COR-L47 (cell line): ENCODE measurements at regions not wholly inside any gene's neighbourhood (a gene's known extent, or its start where the extent isn't known, plus 50 kb on each side); places are given as distances from the start of the nearest gene placed in this dataset.

ENCODE experiments used
- DNase-seq: peaks from one replicate; lab custom pipeline; 2025; lab: John Stamatoyannopoulos, UW

DNA sequence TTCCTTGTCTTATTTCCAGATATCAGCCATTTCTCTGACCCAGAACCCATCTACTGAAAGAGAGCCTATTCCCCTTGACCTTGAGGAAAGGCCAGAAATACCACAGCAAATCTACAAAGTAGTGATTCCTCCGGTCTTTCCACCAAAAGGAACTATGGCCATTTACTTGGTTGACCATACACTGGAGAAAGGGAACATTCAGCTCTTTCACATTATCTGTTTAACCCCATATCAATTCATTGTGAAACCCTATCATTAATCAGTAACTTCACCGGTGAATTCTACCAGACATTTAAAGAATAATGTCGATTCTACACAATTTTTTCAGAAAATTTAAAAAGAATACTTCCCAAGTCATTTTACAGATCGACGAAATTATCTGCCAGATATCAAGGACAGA lies 265.7 kb upstream of the CLEC14A start:
- no peak for DNase-seq

DNA sequence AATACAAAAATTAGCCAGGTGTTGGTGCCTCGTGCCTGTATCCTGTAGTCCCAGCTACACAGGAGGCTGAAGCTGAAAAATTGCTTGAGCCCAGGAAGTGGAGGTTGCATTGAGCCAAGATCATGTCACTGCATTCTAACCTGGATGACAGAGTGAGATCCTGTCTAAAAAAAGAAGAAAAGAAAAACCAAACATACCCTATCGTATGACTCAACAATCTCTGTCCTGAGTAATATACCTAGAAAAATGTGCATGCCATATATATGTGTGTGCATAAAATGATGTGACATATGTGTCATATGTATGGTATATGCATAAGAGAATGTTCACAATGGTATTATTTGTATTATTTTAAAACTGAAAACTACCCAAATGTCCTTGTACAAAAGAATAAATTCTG lies 261.5 kb upstream of the CLEC14A start:
- no peak for DNase-seq

DNA sequence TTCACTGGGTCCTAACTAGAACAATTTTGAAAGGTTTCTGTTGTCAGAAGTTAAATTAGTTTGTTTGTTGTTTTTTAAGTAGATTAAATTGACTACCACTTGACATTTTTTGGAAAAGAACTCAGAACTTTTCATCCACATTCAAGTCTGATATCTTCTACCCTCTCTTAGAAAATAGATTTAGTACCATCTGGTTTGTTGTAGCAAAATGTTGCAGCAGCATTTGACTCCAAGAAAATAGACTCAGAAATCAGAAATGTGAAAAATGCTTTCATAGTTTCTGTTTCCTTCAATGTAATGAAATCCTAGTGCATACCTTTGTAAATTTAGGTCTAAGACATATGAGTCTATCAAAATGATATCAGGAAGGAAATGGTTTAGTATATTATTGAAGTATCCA lies 256.3 kb upstream of the CLEC14A start:
- DNase-seq: no peak

DNA sequence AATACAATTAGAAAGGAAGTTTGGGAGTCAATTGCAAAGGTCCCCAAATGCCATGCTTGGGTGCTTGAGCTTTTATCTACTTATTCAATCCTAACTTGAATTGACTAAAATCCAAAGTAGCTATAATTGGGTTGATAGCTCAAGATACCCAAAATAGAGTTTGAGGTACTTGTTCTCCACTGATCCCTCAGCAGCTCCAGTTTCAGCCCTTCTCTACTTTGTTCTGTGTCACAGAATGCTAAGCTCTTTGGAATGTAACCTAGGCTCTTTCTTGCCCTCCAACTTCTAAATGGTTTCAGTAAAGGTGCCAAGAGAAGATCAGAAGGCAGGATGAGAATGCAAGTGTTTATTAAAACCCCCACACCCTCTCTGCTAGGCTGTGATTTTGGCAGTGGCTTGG lies 251.4 kb upstream of the CLEC14A start:
- no peak for DNase-seq

DNA sequence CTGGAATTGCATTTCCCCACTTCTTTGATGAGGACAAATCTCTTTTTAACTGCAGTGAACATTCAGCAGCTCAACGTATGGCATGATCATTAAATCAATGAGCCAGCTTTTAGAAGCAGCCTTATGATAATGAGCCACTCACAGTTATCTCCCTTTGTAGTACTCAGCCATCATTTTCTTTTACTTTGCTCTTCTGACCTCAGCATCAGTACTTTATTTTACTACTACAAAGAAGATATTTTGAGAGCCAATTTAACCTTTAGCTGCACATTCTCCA lies 250.0 kb upstream of the CLEC14A start:
- DNase-seq: no peak

DNA sequence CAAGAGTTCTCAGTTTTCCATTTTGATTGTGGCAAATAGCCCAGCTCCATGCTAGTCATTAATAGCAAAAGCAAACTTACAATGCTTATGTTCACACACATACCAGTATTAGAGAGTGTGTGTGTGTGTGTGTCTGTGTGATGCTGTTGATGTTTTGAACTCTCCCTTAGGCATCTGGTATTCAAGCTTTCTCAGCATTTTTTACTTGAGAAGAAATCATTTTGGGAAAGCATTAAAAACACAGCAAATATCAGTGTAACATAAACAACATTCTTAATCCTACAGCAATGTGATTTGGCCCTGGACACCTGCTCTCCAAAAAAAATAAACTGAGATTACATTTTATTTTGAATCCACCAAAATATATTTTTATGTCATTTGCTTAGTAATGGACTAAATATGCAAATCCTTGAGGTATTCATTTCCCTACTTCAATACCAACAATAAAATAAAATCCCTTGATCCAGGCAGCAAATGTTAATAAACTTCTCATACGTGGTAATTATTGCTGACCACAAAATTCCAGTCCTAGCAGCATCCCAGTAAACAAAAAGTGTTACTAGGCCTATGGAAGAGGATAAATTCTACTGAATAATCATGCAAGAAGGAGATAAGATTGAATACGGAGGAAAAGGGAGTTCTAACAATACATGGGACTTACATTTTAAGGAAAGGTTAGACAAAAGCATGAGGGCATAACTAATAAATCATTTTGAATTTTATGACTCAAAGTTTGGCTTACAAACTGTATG lies 249.5 kb upstream of the CLEC14A start:
- DNase-seq: no peak

DNA sequence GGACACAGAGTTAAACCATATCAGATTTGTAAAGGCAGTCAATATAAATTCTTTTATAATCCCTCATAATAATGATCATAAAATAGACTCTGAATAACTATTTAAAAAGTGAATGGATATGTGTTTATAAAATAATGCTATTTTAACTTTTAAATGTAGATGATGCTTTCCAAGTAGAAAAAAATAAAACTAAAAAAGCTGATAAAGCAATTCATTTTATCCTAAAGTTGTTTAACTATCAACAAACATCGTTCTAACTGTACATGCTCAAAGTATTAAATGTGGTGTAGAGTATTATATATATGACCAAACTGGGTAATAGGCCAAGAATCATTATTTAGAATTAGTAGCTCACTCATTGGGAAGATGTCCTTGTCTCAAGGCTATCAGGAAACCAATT lies 248.3 kb upstream of the CLEC14A start:
- no peak for DNase-seq

DNA sequence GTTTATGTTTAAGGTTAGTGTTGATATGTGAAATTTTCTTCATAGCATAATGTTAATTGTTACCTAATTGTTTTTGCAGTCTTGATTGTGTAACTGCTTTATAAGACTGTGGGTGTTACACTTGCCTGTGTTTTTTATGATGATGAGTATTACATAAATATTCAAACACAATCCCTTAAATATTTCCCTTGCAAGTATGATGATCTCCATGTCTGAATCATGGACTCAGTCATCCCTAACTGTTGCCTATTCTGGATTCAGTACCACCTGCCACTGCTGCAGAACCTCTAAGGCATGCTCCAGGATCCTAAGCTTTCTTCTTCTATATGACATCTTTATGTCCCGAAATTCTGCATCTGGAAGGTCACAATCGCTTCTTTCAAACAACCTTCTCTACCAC lies 246.3 kb upstream of the CLEC14A start:
- DNase-seq: no peak

DNA sequence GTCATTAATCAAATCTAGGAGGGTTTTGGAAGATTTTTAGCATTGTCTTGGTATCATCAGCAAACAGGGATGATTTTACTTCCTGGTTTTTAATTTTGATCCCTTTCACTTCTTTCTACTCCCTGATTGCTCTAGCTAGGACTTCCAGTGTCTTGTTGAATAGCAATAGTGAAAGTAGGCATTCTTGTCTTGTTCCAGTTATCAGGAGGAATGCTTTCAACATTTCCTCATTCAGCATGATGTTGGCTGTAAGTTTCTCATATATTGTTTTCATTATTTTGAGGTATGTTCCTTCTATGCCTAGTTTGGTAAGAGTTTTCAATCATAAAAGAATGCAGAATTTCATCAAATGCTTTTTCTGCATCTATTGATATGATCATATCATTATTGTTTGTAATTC lies 244.2 kb upstream of the CLEC14A start:
- DNase-seq: no peak

DNA sequence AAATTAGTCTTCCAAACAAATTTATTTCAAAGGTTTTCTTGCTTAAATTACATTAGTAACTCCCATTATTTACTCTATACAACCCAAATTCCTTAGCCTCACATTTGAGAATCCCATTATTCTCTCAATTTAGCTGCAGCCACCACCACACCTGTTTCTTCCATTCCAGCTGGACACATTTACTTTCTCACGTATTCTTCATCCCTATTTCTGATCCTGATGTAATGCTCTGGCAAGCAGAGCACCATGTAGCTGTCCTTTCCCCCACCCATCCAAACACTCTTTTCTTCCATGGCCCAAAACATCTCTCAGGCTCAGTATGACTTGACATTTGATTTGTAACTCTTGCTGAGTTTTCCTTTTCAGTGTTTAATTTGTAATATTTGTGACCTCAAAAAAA lies 240.2 kb upstream of the CLEC14A start:
- DNase-seq: peak; percentile 13

DNA sequence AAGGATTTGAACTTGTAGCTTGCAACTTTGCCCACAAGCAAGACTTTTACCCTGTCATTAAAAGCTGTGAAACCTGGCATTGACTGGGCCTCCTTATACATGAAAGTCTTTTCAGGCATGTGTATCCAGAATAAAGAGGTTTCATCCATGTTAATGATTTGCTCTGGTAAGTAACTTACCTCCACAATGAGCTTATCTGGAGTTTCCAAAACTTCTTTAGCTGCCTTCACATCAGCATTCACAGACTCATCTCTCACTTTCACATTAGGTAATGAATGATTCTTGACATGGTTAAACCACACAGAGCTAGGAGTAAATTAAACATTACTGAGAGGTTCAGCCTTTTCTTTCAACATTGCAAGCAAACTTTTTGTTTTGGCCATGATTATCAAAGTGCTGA lies 234.4 kb upstream of the CLEC14A start:
- no peak for DNase-seq

DNA sequence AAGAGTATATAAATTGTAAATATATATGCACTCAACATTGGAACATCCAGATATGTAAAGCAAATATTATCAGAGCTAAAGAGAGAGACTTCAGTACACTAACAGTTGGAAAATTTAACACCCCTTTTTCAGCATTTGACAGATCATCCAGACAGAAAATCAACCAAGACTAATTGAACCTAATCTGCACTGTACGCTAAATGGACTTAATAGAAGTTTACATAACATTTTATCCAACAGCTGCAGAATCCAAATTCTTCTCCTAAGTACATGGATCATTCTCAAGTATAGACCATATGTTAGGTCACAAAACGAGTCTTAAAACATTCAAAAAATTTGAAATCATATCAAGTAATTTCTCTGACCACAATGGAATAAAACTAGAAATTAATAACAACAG lies 229.1 kb upstream of the CLEC14A start:
- no peak for DNase-seq

DNA sequence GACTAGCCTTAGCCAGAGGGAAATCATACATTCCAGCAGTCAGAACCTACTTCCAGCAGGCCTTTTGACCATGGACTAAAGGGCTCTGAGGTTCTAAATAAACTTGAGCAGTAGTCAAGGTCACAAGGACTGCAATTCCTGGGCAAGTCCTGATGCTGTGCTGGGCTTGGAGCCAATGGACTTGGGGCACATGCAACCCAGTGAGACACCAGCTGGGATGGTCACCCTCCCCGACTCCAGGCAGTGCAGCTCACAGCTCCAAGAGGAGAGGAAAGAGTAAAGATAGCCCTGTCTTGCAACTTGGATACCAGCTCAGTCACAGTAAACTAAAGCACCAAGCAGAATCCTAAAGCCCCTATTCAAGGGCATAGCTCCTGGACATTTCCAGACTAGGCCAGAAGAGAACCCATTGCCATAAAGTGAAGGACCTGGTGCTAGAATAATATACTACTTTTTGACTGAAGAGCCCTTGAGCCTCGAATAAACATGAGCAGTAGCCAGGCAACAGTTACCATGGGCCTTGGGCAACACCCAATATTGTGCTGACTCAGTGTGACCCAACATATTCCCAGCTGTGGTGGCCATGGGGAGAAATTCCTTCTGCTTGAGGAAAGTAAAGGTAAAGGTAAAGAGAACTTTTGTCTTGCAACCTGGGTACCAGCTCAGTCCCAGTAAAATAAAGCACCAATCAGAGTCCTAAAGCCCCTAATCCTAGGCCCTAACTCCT lies 226.2 kb upstream of the CLEC14A start:
- DNase-seq: no peak

DNA sequence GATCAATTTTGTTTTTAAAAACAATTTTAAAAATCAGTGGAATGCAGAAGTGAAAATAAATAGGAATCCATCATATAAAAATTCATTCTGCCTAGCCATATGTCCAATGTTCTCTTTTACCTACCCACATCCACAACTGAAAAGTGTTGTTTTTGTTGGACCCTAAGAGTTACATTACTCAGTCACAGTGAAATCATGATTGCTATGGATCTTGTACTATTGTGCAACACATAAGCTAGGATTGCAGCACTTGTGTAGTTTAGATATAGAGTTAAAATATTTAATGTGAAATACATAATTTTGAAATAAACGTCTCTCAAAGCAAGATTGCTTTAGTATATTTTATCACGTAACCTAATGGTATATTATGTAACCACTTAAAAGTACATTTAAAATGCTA lies 213.3 kb upstream of the CLEC14A start:
- no peak for DNase-seq

DNA sequence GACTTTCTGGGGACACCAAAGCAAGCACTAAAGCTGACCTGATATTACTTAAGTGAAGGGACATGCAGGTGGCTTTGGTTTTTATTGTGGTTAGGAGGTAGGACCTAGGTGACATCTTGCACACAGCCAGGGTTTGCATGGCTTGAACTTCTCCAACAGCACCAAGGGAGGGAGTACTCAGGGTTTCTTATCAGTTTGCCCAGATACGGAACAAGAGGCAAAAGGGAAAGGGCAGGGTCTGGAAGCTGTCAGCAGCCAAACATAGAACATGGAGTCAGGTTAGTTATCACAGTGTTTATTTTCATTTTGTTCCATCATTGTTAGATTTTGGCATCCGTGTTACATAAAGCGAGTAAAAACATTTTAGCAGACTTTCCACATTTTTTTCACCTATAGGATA lies 186.3 kb upstream of the CLEC14A start:
- DNase-seq: no peak

DNA sequence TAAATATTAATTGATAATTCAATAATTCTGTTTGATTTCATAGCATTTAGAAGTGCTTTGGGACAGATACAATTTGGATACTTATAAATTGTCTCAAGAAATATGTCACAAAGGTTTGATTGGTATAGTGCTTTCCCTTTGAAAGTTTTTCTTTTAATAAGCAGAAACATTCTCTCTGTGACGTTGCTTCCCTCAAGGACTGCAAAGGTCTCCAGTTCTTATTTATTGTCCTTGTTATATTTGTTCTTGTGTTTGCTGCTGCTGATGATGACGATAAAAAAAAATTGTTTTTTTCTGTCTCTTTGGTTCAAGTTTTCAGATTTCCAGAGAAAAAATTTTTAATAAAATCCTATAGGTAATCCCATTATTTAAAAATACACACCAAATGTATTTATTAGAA lies 176.3 kb upstream of the CLEC14A start:
- no peak for DNase-seq

DNA sequence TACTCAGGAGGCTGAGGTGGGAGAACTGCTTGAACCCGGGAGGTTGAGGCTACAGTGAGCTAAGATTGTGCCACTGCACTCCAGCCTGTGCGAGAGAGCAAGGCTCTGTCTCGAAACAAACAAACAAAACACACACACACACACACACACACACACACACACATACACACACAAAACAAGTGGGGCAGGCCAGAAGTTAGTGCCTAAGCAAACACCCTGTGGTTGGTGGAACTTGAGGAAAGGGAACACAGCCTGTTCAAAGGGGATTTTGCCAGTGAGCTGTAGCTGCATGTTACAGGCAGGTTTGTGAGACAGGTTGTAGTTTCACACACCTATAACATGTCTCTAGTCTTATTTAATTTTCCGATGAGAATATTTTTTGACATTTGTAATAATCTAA lies 175.3 kb upstream of the CLEC14A start:
- DNase-seq: no peak

DNA sequence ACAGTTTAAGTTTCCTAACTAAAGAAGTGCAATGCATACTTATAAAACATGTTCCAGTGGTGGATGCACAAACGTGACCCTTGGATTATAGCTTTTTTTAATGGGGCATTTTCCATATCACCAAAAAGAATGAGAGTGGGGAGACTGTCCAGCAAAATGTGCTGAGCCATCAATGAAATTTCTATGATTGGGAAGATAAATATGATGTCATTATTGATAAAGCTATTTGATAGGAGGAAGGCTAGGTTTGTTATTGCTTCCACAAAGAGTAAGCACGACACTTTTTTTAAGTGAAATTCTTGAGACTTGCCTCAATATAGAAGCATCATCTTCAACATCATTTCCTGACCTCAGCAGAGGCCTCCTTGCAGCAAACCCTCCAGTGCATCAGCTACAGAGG lies 174.6 kb upstream of the CLEC14A start:
- no peak for DNase-seq

DNA sequence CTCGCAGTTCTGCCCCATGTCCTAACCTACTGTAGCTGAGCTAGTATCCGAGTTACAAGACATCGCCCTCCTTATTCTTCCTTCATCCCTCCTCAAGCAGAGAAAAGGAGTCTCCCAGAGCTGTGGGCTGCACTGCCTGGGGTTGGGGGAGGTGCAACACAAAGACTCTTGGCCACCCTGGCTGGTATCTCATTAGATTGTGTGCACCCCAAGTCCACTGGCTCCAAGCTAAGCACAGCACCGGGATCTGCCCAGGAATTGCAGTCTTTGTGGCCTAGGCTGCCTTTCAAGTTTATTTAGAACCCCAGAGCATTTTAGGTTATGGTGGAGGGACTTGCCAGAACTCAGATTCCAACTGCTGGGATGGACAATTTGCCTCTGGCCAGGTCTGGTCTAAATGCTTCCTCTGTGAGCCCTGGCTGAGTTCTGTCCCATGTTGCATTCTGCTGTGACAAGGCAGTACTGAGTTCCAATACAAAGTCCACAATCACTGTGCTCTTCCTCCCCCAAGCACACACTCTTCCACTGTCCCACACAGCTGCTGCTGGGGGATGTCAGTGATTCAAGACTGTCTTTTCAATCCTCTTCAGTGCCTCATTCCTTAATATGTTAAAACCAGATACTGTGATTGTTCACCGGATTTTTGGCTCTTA lies 169.6 kb upstream of the CLEC14A start:
- DNase-seq: no peak

DNA sequence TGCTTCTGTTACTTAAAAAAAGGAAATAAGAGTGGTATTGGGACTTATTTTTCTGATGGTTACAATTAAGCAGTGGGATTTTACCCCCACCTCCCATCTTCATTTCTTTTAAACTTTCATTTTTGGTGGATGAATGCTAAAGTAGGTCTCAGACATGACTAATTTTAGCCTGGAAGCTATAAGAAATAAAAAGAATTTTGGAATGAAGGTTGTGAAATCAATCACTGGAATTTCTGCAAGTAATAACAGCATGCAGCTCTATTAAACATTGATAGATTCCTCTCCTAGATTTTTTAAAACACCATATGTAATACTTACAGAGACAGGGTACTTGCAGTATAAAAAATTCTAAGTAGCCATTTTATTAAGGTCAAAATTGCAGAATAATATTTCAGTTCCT lies 164.2 kb upstream of the CLEC14A start:
- DNase-seq: no peak

DNA sequence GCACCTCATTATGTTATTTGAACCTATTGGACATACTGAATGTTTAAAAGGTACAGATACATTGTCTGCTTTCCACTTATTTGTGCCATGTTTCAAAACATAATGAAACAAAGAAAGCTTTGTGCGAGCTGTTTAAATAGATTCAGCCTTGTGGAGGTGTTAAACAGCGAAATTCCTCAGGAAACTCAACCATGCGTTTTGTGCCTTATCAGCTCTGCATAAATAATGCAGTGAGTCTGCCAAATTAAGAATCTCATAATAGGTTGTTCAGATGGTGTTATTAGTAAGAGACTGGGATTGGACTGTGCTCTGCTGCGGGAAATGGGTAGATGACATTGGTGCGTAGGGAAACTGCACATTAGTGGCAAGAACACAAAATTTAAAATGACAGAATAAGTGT lies 163.7 kb upstream of the CLEC14A start:
- DNase-seq: no peak

DNA sequence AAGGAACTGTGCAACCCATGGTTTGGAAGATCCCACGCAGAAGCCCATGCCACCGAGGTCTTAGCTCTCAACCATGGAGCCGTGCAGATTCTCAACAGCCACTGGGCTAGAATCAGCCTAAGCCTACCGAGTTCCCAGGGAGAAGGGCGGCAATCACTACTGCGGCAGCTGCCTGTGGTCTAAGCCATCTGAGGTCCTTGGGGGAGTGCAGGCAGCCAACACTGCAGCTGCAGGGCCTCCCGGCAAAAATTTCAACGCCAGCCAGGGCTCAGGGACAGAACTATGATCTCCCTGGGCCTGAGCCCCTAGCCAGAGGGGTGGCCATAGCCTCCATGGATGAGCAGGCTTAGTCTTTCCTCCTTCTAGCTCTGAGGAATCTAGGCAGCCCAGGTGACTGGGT lies 156.8 kb upstream of the CLEC14A start:
- no peak for DNase-seq

DNA sequence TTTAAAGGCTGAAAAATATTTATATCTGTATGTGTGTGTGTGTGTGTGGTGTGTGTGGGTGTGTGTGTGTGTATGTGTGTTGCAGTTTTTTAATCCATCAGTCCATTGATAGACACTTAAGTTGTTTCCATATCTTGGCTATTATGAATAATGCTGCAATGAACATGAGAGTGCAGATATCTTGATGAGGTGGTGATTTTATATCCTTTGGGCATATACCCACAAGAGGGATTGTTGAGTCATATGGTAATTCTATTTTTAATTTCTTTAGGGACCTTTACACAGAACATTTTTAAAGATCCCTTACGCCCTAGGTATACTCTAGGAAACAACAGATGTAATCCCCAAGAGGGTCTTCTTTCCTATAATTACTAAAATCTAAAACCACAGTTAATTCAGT lies 154.5 kb upstream of the CLEC14A start:
- no peak for DNase-seq
